Mesothelial cell of epicardium (in vitro differentiated cells): ENCODE measurements at regions not wholly inside any gene's neighbourhood (a gene's known extent, or its start where the extent isn't known, plus 50 kb on each side); places are given as distances from the start of the nearest gene placed in this dataset.

Source experiments
- DNase-seq, 2 experiments: peaks; one replicate each; pipeline ENCODE4 v3.0.0; 2021; ENCODE audit warnings: low spot score in 2 of 2; ENCODE audit not compliant: unreplicated experiment in 2 of 2
- H3K27ac Mint-ChIP-seq: 2 replicates; pipeline ENCODE4 v1.8.0; 2021; ENCODE audit warnings: mixed read lengths
- H3K27me3 Mint-ChIP-seq: 2 replicates; pipeline ENCODE4 v1.8.0; 2021; ENCODE audit warnings: low read depth, mixed read lengths
- H3K36me3 Mint-ChIP-seq: 2 replicates; pipeline ENCODE4 v1.8.0; 2021; ENCODE audit warnings: mixed read lengths
- H3K4me1 Mint-ChIP-seq: 2 replicates; pipeline ENCODE4 v1.8.0; 2021; ENCODE audit warnings: mixed read lengths
- H3K4me3 Mint-ChIP-seq: 2 replicates; pipeline ENCODE4 v1.8.0; 2021; ENCODE audit warnings: mild to moderate bottlenecking, moderate library complexity, mixed read lengths
- H3K9me3 Mint-ChIP-seq: 2 replicates; pipeline ENCODE4 v1.8.0; 2021; ENCODE audit warnings: mixed read lengths
- TF ChIP-seq, protein P1 (sequence below): fragments of 200-600 bp; sonication (generic); IDR thresholded peaks from one replicate; pipeline ENCODE4 v1.5.0; 2021; ENCODE audit warnings: antibody characterized with exemption; ENCODE audit not compliant: unreplicated experiment

DNA sequence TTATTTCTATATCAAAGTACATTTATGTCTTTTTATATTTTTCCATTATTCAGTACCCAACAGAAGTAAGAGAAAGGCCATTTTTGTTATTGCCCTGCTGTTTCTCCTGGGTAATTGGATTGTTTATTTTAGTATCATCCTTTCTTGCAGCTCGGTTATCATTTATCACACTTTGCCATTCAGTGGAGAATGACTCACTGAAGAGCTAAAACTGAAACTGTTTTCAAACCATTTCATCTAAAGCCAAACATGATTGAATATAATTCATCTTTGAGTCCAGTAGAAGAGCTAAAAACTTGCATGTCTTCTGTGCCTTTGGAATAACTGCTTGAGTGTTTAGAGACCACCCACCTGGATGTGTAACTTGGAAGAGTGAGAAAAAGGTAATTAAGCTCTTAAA, 139.5 kb upstream of the PRDM9 start:
- Mint-ChIP-seq H3K4me3 (no peak overlapping the region), H3K27me3 (no peaks in the 10 kb centered on the region), H3K27ac (no peak overlapping the region), H3K4me1 (no peaks in the 10 kb centered on the region), H3K36me3 (no peaks in the 10 kb centered on the region), H3K9me3 (no peaks in the 10 kb centered on the region)
- TF ChIP-seq, protein P1, sequence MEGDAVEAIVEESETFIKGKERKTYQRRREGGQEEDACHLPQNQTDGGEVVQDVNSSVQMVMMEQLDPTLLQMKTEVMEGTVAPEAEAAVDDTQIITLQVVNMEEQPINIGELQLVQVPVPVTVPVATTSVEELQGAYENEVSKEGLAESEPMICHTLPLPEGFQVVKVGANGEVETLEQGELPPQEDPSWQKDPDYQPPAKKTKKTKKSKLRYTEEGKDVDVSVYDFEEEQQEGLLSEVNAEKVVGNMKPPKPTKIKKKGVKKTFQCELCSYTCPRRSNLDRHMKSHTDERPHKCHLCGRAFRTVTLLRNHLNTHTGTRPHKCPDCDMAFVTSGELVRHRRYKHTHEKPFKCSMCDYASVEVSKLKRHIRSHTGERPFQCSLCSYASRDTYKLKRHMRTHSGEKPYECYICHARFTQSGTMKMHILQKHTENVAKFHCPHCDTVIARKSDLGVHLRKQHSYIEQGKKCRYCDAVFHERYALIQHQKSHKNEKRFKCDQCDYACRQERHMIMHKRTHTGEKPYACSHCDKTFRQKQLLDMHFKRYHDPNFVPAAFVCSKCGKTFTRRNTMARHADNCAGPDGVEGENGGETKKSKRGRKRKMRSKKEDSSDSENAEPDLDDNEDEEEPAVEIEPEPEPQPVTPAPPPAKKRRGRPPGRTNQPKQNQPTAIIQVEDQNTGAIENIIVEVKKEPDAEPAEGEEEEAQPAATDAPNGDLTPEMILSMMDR: no peak
- no peak for DNase-seq

DNA sequence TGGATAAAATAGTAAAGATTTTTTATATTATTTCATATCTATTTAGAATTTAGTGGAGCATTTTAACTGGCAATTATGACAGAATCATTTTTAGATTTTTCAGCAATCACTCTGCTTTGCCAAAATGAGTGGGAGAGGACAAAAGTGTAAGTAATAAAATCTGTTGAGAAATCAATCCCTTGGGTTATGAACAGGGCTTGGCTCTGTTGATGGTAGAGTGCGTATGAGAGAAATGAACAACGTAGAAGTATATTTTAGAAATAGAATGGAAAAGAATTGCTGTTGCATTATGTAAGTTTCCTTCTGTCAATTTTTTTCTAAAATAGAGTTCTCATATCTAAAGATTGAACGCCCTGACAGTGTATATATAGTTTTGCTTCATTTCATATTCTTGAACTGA, 154.1 kb upstream of the PRDM9 start:
- H3K27me3 Mint-ChIP-seq: no peaks in the 10 kb centered on the region
- no peak overlapping the region for H3K27ac Mint-ChIP-seq
- DNase-seq: no peak
- no peak overlapping the region for H3K4me3 Mint-ChIP-seq
- H3K36me3 Mint-ChIP-seq: no peaks in the 10 kb centered on the region
- no peaks in the 10 kb centered on the region for H3K4me1 Mint-ChIP-seq
- TF ChIP-seq, protein P1: no peak
- no peaks in the 10 kb centered on the region for H3K9me3 Mint-ChIP-seq

DNA sequence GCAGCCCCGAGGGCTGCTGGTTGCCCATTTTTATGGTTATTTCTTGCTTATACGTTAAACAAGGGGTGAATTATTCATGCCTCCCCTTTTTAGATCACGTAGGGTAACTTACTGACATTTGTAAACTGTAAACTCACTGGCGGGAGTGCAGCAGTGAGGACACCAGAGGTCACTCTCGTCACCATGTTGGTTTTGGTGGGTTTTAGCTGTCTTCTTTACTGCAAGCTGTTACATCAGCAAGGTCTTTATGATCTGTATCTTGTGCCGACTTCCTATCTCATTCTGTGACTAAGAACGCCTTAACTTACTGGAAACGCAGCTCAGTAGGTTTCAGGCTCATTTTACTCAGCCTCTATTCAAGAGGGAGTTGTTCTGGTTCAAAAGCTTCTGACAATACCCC, 155.0 kb upstream of the PRDM9 start:
- Mint-ChIP-seq H3K9me3 (no peaks in the 10 kb centered on the region), H3K4me1 (no peaks in the 10 kb centered on the region), H3K4me3 (no peak overlapping the region), H3K27me3 (no peaks in the 10 kb centered on the region), H3K36me3 (no peaks in the 10 kb centered on the region), H3K27ac (no peak overlapping the region)
- no peak for DNase-seq
- TF ChIP-seq, protein P1: no peak

DNA sequence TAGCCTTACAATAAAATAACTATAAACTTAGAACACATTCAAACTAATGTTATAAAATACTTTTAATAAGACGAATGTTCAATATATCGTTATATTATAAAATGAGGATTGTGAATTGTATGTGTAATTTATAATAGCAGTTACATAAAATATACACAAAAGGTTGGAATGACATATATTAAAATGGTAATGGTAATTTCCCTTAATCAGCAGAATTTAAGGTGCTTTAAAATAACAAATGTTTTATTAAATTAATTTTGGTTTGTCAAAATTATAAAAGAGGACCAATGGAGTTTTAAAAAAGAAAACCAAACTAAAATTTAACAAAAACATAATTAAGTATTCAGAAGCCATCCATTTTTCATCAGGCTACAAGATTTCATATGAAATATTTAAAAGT, 164.3 kb upstream of the PRDM9 start:
- TF ChIP-seq, protein P1: no peak
- H3K27me3 Mint-ChIP-seq: no peaks in the 10 kb centered on the region
- no peaks in the 10 kb centered on the region for H3K4me1 Mint-ChIP-seq

DNA sequence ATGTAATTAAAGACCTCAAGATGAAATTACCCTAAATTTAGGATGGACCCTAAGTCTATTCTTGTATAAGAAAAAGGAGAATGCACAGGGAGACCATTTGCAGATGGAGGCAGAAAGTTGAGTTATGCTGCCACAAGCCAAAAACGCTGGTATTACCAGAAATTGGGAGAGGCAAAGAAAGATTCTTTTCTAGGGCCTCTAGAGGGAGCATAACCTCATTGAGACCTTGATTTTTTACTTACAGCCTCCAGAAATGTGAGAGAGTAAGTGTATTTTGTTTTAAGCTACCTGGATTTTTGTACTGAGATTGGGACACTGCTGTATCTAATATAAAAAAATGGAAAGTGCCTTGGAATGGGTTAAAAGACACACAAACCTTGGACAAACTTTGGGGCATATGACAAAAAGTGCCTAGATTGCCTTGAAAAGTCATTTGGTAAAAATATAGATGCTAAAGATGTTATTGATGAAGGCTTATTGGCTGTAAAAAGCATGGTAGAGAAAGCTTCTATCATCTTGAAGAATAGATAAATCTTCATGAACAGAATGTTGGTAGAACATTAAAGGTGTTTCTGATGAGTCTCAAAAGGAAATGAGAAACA, 174.7 kb upstream of the PRDM9 start:
- H3K27me3 Mint-ChIP-seq: no peaks in the 10 kb centered on the region

More for the DNA sequence above, 164.3 kb upstream of the PRDM9 start:
- Mint-ChIP-seq H3K36me3 (no peaks in the 10 kb centered on the region), H3K27ac (no peak overlapping the region), H3K4me3 (no peak overlapping the region), H3K9me3 (peaks cover 7% of the 10 kb centered on the region)
- no peak for DNase-seq

More for the DNA sequence above, 174.7 kb upstream of the PRDM9 start:
- Mint-ChIP-seq H3K4me1 (no peaks in the 10 kb centered on the region), H3K4me3 (no peak overlapping the region), H3K36me3 (no peaks in the 10 kb centered on the region), H3K9me3 (peaks cover 5% of the 10 kb centered on the region), H3K27ac (no peak overlapping the region)
- no peak for DNase-seq
- TF ChIP-seq, protein P1: no peak
